ENCODE measurements at regions not wholly inside any gene's neighbourhood (a gene's known extent, or its start where the extent isn't known, plus 50 kb on each side); places are given as distances from the start of the nearest gene placed in this dataset.

DNA sequence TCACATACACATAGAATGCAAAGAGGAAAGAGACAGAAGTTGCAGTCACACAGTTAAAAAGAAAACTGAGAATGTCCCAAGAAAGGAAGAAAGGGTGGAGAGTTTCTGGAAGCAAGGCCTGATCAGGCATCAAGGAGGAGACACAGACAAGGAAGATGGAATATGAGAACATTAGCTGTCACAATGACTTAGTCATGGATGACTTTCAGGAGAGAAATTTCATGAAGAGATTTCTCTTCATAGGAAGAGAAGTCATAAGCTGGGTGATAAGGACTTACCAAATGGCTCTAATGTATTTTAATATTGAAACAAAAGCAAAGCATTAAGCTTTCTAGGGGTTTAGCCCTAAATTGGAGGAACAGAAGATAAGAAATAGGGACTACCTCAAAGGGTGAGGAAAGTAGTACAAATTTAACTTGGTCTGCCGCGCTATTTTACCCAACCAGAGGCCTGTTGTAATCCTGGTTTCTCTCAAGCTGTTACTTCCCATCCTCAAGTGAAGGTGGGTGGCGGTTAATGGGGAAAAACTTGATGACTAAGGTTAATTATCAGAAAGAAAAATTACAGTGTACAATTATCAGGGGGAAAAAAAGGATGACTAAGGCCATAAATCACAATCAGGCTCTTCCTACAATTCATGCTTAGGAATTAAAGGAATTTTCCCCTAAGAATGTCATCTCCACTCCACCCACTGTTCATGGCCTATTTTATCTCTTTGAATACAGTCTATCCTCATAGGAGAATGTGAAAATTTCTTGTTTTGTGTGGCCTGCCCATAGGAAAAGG, 93.9 kb upstream of the ADGRL2 start:
- Histone ChIP-seq H3K4me3 (no peak overlapping the region), H3K9me3 (no peaks in the 10 kb centered on the region), H3K4me1 (no peaks in the 10 kb centered on the region), H3K36me3 (no peaks in the 10 kb centered on the region), H3K27me3 (no peaks in the 10 kb centered on the region), H3K27ac (no peak overlapping the region)
- ATAC-seq (no peak), DNase-seq (no peak)
- intact Hi-C loops (cut with DNase I) = no loop called here
- no peak for TF ChIP-seq POLR2A (IDR thresholded peaks at IDR 0.05)
- TF ChIP-seq, protein P1, sequence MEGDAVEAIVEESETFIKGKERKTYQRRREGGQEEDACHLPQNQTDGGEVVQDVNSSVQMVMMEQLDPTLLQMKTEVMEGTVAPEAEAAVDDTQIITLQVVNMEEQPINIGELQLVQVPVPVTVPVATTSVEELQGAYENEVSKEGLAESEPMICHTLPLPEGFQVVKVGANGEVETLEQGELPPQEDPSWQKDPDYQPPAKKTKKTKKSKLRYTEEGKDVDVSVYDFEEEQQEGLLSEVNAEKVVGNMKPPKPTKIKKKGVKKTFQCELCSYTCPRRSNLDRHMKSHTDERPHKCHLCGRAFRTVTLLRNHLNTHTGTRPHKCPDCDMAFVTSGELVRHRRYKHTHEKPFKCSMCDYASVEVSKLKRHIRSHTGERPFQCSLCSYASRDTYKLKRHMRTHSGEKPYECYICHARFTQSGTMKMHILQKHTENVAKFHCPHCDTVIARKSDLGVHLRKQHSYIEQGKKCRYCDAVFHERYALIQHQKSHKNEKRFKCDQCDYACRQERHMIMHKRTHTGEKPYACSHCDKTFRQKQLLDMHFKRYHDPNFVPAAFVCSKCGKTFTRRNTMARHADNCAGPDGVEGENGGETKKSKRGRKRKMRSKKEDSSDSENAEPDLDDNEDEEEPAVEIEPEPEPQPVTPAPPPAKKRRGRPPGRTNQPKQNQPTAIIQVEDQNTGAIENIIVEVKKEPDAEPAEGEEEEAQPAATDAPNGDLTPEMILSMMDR (IDR thresholded peaks at IDR 0.05) = no peak
- 83% methylated on average over 3 of the region's 3 CpGs for WGBS (ENCODE audit: insufficient coverage, low coverage, low lambda C conversion rate, missing lambda C conversion rate)

DNA sequence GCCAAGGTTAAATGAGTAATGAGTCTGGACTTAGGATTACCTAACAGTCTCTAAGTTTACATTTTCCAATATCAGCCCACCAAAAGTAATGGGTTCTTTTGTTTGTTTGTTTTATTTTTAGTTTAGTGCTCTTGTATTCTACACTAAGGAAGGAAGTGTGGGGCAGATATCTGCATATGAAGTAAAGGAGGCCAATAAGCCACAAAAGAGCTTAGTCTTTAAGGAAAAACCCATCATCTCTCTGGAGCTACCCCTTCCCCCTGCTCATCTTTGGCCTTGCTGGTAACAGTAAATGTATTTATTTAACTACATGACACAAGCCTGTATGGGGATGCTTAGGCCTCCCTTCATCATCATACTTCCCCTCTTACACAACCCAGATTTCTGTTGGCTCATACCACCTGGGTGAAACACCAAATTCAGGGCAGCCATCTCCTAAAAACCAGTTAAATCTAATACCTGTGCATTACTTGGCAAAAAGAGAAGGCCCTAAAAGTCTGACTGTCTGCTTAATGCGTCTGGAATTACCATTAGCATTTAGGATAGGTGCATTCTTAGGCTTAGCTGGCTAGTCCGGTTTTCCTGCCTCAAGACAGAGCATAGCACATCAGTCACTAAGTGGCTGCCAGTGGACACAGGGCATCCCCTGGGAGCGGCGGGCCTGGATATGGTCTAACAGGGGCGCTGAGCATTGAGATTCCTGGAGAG, 96.8 kb upstream of the ADGRL2 start:
- Histone ChIP-seq H3K27ac (no peak overlapping the region), H3K9me3 (no peaks in the 10 kb centered on the region), H3K4me3 (no peak overlapping the region), H3K36me3 (no peaks in the 10 kb centered on the region), H3K27me3 (no peaks in the 10 kb centered on the region), H3K4me1 (no peaks in the 10 kb centered on the region)
- WGBS (ENCODE audit: insufficient coverage, low coverage, low lambda C conversion rate, missing lambda C conversion rate) = 74% methylated on average over 3 of the region's 5 CpGs
- no peak for DNase-seq
- intact Hi-C loops (cut with DNase I) = no loop called here
- no peak for TF ChIP-seq POLR2A (IDR thresholded peaks at IDR 0.05)
- TF ChIP-seq, protein P1 (IDR thresholded peaks at IDR 0.05) = no peak
- peak in 1 of 4 donors; percentile 39 for ATAC-seq

DNA sequence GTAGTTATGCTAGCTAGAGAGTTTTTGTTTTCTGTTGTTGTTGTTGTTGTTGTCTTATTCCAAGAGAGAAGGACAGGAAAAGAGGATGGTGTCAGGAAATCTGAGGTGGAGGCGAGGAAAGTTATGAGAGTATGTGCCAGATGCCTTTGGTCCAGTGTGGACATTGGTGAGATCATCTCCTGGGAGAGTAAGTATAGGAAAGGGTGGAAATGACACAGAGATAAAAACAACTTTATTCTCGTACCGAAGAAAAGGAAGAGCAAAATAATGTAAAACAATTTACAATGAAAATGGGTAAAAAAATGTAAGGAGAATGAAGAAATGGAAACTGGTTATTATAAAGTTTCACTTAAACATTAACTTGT, 97.4 kb upstream of the ADGRL2 start:
- Histone ChIP-seq H3K4me1 (no peaks in the 10 kb centered on the region), H3K27me3 (no peaks in the 10 kb centered on the region), H3K9me3 (no peaks in the 10 kb centered on the region), H3K27ac (no peak overlapping the region), H3K36me3 (no peaks in the 10 kb centered on the region), H3K4me3 (no peak overlapping the region)
- intact Hi-C loops (cut with DNase I) = no loop called here
- peak in 2 of 4 donors; percentile 44 to 72 for ATAC-seq
- DNase-seq = no peak
- 58% methylated on average over 3 of the region's 3 CpGs for WGBS (ENCODE audit: insufficient coverage, low coverage, low lambda C conversion rate, missing lambda C conversion rate)
- no peak for TF ChIP-seq POLR2A (IDR thresholded peaks at IDR 0.05)
- TF ChIP-seq, protein P1 (IDR thresholded peaks at IDR 0.05) = no peak

DNA sequence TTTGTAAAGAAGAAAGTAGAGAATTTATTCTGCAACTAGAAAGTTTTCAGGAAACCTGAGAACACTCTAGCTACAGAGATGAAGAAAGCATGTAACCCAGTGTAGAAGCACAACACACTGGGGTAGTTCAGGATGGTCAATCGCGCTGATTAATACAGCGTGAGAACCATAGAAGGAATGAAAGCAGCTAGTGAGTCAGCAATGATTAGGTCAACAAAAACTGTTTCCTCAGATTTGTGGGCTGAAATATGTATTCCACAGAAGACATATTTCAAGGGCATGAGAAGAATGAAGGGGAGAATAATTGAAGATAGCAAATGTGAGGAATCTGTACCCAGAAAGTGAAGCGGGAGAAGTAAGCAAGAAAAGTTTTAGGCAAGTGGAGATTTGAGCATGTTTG, 97.8 kb upstream of the ADGRL2 start:
- no peaks in the 10 kb centered on the region for H3K36me3 ChIP-seq
- TF ChIP-seq, protein P1 (IDR thresholded peaks at IDR 0.05) = no peak
- TF ChIP-seq POLR2A (IDR thresholded peaks at IDR 0.05) = no peak
- WGBS (ENCODE audit: insufficient coverage, low coverage, low lambda C conversion rate, missing lambda C conversion rate) = 79% methylated on average over 4 of the region's 4 CpGs
- no peaks in the 10 kb centered on the region for H3K4me1 ChIP-seq
- no peaks in the 10 kb centered on the region for H3K27me3 ChIP-seq
- DNase-seq = no peak
- H3K4me3 ChIP-seq = no peak overlapping the region
- peak in 2 of 4 donors; percentile 40 to 42 for ATAC-seq
- H3K27ac ChIP-seq = no peak overlapping the region
- intact Hi-C loops (cut with DNase I) = no loop called here
- no peaks in the 10 kb centered on the region for H3K9me3 ChIP-seq

Data from right lobe of liver (tissue), 6 donors.